ENCODE measurements at regions not wholly inside any gene's neighbourhood (a gene's known extent, or its start where the extent isn't known, plus 50 kb on each side); places are given as distances from the start of the nearest gene placed in this dataset.

GRCh38 chr16:59973966-59974365 is 1239.8 kb upstream of the GOT2 start:
- no peak for TF ChIP-seq CTCF (IDR thresholded peaks at IDR 0.05)
- TF ChIP-seq, protein P1, sequence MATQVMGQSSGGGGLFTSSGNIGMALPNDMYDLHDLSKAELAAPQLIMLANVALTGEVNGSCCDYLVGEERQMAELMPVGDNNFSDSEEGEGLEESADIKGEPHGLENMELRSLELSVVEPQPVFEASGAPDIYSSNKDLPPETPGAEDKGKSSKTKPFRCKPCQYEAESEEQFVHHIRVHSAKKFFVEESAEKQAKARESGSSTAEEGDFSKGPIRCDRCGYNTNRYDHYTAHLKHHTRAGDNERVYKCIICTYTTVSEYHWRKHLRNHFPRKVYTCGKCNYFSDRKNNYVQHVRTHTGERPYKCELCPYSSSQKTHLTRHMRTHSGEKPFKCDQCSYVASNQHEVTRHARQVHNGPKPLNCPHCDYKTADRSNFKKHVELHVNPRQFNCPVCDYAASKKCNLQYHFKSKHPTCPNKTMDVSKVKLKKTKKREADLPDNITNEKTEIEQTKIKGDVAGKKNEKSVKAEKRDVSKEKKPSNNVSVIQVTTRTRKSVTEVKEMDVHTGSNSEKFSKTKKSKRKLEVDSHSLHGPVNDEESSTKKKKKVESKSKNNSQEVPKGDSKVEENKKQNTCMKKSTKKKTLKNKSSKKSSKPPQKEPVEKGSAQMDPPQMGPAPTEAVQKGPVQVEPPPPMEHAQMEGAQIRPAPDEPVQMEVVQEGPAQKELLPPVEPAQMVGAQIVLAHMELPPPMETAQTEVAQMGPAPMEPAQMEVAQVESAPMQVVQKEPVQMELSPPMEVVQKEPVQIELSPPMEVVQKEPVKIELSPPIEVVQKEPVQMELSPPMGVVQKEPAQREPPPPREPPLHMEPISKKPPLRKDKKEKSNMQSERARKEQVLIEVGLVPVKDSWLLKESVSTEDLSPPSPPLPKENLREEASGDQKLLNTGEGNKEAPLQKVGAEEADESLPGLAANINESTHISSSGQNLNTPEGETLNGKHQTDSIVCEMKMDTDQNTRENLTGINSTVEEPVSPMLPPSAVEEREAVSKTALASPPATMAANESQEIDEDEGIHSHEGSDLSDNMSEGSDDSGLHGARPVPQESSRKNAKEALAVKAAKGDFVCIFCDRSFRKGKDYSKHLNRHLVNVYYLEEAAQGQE (IDR thresholded peaks at IDR 0.05; ENCODE audit: low read depth, low read length) = no peak
- TF ChIP-seq MXI1 (IDR thresholded peaks at IDR 0.05; ENCODE audit: low read depth, low read length) = no peak

Data from SK-N-SH (cell line).